ENCODE measurements at regions not wholly inside any gene's neighbourhood (a gene's known extent, or its start where the extent isn't known, plus 50 kb on each side); places are given as distances from the start of the nearest gene placed in this dataset.
"Not testable (repeated sequence)": the region's sequence is repeated elsewhere in the genome, so short reads cannot be mapped to it uniquely, and the experiment has no call there.

- no peak for DNase-seq (ENCODE audit: low read depth)
- Histone ChIP-seq H3K27me3 (ENCODE audit: control insufficient read depth, insufficient read depth, low read length) (no peaks in the 10 kb centered on the region), H3K4me3 (ENCODE audit: low read depth, low read length) (no peak overlapping the region), H3K36me3 (ENCODE audit: control insufficient read depth, insufficient read depth, low read length) (no peaks in the 10 kb centered on the region)
- TF ChIP-seq CTCF (IDR thresholded peaks at IDR 0.05; ENCODE audit: insufficient read depth, low read length, poor library complexity, severe bottlenecking) = no peak
Observed at GRCh38 chr3:5358911-5359310, 171.4 kb downstream of the EDEM1 start.

GRCh38 chr3:5360453-5360852 lies 172.9 kb downstream of the EDEM1 start:
- DNase-seq (ENCODE audit: low read depth) = no peak
- no peak for TF ChIP-seq CTCF (IDR thresholded peaks at IDR 0.05; ENCODE audit: insufficient read depth, low read length, poor library complexity, severe bottlenecking)
- Histone ChIP-seq H3K36me3 (ENCODE audit: control insufficient read depth, insufficient read depth, low read length) (no peaks in the 10 kb centered on the region), H3K27me3 (ENCODE audit: control insufficient read depth, insufficient read depth, low read length) (no peaks in the 10 kb centered on the region), H3K4me3 (ENCODE audit: low read depth, low read length) (no peak overlapping the region)

GRCh38 chr3:5366746-5367145 lies 179.2 kb downstream of the EDEM1 start:
- H3K27me3 ChIP-seq (ENCODE audit: control insufficient read depth, insufficient read depth, low read length) = no peaks in the 10 kb centered on the region
- no peak overlapping the region for H3K4me3 ChIP-seq (ENCODE audit: low read depth, low read length)
- H3K36me3 ChIP-seq (ENCODE audit: control insufficient read depth, insufficient read depth, low read length) = no peaks in the 10 kb centered on the region
- no peak for DNase-seq (ENCODE audit: low read depth)
- TF ChIP-seq CTCF (IDR thresholded peaks at IDR 0.05; ENCODE audit: insufficient read depth, low read length, poor library complexity, severe bottlenecking) = no peak

- H3K4me3 ChIP-seq (ENCODE audit: low read depth, low read length); H3K27me3 ChIP-seq (ENCODE audit: control insufficient read depth, insufficient read depth, low read length); DNase-seq (ENCODE audit: low read depth); H3K36me3 ChIP-seq (ENCODE audit: control insufficient read depth, insufficient read depth, low read length): not testable (repeated sequence)
Observed at GRCh38 chr3:5371555-5371954, 184.0 kb downstream of the EDEM1 start.

GRCh38 chr3:5376761-5377160 lies 189.3 kb downstream of the EDEM1 start:
- no peak for TF ChIP-seq CTCF (IDR thresholded peaks at IDR 0.05; ENCODE audit: insufficient read depth, low read length, poor library complexity, severe bottlenecking)
- no peaks in the 10 kb centered on the region for H3K27me3 ChIP-seq (ENCODE audit: control insufficient read depth, insufficient read depth, low read length)
- no peak for DNase-seq (ENCODE audit: low read depth)

GRCh38 chr3:5379266-5379665 lies 191.8 kb downstream of the EDEM1 start:
- not testable (repeated sequence) for DNase-seq (ENCODE audit: low read depth); H3K4me3 ChIP-seq (ENCODE audit: low read depth, low read length); H3K27me3 ChIP-seq (ENCODE audit: control insufficient read depth, insufficient read depth, low read length); H3K36me3 ChIP-seq (ENCODE audit: control insufficient read depth, insufficient read depth, low read length)

More at GRCh38 chr3:5376761-5377160, 189.3 kb downstream of the EDEM1 start:
- Histone ChIP-seq H3K4me3 (ENCODE audit: low read depth, low read length) (no peak overlapping the region), H3K36me3 (ENCODE audit: control insufficient read depth, insufficient read depth, low read length) (no peaks in the 10 kb centered on the region)

GRCh38 chr3:5383486-5384263 lies 196.2 kb downstream of the EDEM1 start:
- not testable (repeated sequence) for H3K4me3 ChIP-seq (ENCODE audit: low read depth, low read length); H3K27me3 ChIP-seq (ENCODE audit: control insufficient read depth, insufficient read depth, low read length); H3K36me3 ChIP-seq (ENCODE audit: control insufficient read depth, insufficient read depth, low read length); DNase-seq (ENCODE audit: low read depth)
